ENCODE measurements at regions not wholly inside any gene's neighbourhood (a gene's known extent, or its start where the extent isn't known, plus 50 kb on each side); places are given as distances from the start of the nearest gene placed in this dataset.
A peak's percentile ranks its signal among the peaks of the same experiment; 100 is the strongest.
"Not testable (repeated sequence)": the region's sequence is repeated elsewhere in the genome, so short reads cannot be mapped to it uniquely, and the experiment has no call there.

DNA sequence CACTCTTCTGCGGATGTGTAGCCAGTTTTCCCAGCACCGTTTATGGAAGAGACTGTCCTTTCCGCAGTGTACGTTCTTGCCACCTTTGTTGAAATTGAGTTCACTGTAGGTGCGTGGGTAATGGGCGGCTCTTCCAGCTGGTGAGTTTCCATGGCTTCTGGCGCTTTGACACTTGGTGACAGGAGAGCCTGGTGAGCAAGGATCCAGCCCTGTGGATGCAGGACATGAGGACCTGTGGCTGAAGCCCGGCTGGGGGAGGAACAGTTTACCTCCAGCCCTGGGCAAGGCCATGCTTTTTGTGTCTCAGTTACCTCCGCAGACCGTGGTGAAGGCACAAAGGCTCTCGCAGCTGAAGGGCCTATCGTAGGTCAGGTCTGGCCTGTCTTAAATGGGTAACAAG is 166.5 kb downstream of the LAT start:
- no peak overlapping the region for H3K27ac Mint-ChIP-seq
- no peak for DNase-seq
- H3K4me1 Mint-ChIP-seq (ENCODE audit: low read depth): peaks cover 70% of the 10 kb centered on the region

DNA sequence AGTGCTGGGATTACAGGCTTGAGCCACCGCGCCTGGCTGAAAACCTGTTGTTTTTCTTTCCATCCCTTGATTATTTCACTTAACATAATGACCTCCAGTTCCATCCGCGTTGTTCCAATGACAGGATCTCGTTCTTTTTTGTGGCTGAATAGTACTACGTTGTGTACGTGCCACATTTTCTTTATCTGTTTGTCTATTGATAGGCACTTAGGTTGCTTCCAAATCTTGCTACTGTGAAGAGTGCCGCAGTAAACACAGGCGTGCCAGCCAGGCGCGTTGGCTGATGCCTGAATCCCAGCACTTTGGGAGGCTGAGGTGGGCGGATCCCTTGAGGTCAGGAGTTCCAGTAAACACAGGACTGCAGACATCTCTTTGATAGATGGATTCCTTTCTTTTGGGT is 165.1 kb downstream of the LAT start:
- CTCF ChIA-PET: interaction anchor here (0.7 kb wide), 1 partner anchor 335 kb away, joined by 5 read pairs; no protein-coding TSS in a partner anchor
- H3K27ac Mint-ChIP-seq; H3K9me3 Mint-ChIP-seq; H3K4me3 Mint-ChIP-seq; H3K27me3 Mint-ChIP-seq (ENCODE audit: low read depth); DNase-seq; intact Hi-C loops (cut with micrococcal nuclease); H3K36me3 Mint-ChIP-seq (ENCODE audit: low read depth): not testable (repeated sequence)
- peaks cover 63% of the 10 kb centered on the region for H3K4me1 Mint-ChIP-seq (ENCODE audit: low read depth)

More for the DNA sequence above, 166.5 kb downstream of the LAT start:
- Mint-ChIP-seq H3K36me3 (ENCODE audit: low read depth) (peaks cover 2% of the 10 kb centered on the region), H3K4me3 (no peak overlapping the region), H3K27me3 (ENCODE audit: low read depth) (no peaks in the 10 kb centered on the region), H3K9me3 (no peaks in the 10 kb centered on the region)
- intact Hi-C loops (cut with micrococcal nuclease): no loop called here
- CTCF ChIA-PET: no interaction called here

DNA sequence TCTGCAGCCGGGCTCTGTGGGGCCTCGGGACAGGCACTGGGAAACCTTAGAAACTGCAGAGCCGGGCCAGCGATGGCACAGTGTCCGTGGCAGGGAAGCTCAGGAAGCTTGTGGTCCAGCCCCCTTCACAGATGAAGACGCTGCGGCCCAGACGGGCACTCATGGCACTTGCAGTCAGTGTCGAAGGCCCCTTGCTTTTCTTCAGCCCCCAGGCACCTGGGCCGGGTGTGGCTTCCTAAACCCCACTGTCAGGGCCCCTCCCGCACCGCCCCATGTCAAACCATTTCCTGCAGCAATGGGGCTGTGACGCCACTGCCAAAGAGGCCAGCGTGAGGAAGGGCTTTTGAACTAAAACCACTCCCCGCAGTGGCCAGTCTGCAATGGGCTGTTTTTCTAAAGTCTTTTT is 164.0 kb downstream of the LAT start:
- intact Hi-C loops (cut with micrococcal nuclease): no loop called here
- peaks cover 54% of the 10 kb centered on the region for H3K4me1 Mint-ChIP-seq (ENCODE audit: low read depth)

DNA sequence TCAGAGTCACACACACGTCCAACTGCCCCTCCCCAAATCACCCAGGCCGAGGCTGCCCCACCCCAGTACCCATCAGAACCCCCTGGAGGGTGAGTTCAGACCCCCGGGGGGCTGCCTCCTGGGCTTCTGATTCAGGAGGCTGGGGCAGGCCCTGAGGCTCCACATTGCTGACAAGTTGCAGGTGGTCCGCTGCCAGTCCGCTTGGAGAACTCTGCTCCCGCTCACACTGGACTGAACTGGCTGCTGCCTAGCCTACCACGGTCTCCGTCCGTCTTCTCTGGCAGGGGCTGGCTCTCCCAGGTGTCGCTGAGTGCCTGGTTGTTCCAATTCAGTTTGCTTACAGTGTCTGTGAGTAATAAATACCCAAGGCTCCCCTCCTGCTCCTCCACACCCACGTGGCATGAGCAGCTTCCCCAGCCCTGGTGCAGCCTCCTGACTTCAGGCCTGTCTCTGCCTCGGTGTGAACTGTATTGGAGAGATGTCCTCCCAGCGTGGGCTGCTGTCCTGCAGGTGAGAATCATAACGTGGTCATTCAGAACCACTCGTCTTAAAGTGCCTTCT is 163.4 kb downstream of the LAT start:
- peaks cover 8% of the 10 kb centered on the region for H3K36me3 Mint-ChIP-seq (ENCODE audit: low read depth)
- H3K27me3 Mint-ChIP-seq (ENCODE audit: low read depth): no peaks in the 10 kb centered on the region
- peaks cover 51% of the 10 kb centered on the region for H3K4me1 Mint-ChIP-seq (ENCODE audit: low read depth)
- CTCF ChIA-PET: interaction anchor here (0.6 kb wide), 1 partner anchor 26 kb away, joined by 3 read pairs; no protein-coding TSS in a partner anchor
- H3K9me3 Mint-ChIP-seq: no peaks in the 10 kb centered on the region
- intact Hi-C loops (cut with micrococcal nuclease): no loop called here
- peak overlapping the region; percentile 86 for H3K27ac Mint-ChIP-seq
- peak; percentile 41 for DNase-seq
- no peak overlapping the region for H3K4me3 Mint-ChIP-seq

More for the DNA sequence above, 164.0 kb downstream of the LAT start:
- CTCF ChIA-PET: no interaction called here
- H3K27me3 Mint-ChIP-seq (ENCODE audit: low read depth): no peaks in the 10 kb centered on the region
- H3K4me3 Mint-ChIP-seq: no peak overlapping the region
- peak overlapping the region; percentile 86 for H3K27ac Mint-ChIP-seq
- H3K36me3 Mint-ChIP-seq (ENCODE audit: low read depth): peaks cover 8% of the 10 kb centered on the region
- DNase-seq: peak; percentile 79
- no peaks in the 10 kb centered on the region for H3K9me3 Mint-ChIP-seq

DNA sequence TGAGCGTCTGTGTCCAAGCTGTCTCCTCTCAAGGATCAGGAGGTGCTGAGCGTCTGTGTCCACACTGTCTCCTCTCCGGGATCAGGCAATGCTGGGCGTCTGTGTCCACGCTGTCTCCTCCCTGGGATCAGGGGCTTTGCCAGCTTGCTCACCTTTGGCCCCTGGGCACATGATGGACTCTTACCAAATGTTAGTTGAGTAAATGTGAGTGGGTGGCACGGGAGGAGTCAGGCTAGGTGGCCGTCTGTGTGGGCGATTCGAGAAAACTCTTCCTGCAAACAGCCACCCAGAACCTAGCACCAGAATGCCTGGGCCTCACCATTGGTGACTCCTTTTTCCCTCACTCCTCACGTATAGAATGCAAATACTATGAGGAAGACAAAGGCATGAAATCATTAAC is 162.9 kb downstream of the LAT start:
- DNase-seq; H3K4me3 Mint-ChIP-seq; H3K27me3 Mint-ChIP-seq (ENCODE audit: low read depth); H3K27ac Mint-ChIP-seq; H3K9me3 Mint-ChIP-seq; H3K36me3 Mint-ChIP-seq (ENCODE audit: low read depth); intact Hi-C loops (cut with micrococcal nuclease): not testable (repeated sequence)
- peaks cover 47% of the 10 kb centered on the region for H3K4me1 Mint-ChIP-seq (ENCODE audit: low read depth)
- CTCF ChIA-PET: interaction anchor here (0.6 kb wide), 1 partner anchor 26 kb away, joined by 3 read pairs; no protein-coding TSS in a partner anchor

DNA sequence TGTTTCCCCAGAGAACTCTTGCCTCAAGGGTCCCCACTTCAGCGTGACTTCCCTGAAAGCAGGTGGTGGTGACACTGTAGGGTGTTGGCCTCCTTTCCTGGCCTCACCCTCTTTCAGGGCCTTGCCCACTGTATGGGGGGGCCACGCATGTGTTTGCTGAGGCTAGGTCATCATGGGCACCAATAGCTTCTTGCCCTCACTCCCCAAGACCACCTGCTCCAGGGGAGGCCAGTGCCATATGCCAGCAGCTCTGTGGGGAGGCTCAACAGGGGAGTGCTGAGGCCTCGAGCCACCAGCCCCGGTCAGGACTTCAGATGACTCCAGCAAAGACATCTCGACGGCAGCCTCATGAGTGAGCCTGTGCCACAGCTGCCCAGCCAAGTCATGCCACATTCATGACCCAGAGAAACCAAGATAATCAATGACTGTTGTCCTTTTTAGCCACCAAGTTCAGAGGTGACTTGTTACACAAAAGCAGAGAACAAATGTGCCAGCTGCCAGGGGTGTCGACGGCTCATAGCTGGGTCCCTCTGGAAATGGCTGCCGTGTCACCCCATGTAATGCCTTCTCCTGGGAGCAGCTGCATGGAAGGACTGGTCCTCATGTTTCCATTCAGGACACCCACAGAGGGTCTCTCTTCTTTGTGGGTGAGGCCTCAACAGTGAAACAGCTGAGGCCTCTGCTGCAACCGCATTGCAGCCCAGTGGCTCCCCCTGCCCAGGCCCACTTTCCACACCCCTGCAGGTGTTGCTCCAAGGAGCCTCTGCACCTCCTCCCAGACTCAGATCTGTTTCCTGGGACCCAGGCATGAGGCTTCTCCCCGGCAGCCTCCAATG is 162.2 kb downstream of the LAT start:
- DNase-seq; H3K27ac Mint-ChIP-seq; H3K4me3 Mint-ChIP-seq; CTCF ChIA-PET; H3K9me3 Mint-ChIP-seq; H3K36me3 Mint-ChIP-seq (ENCODE audit: low read depth); intact Hi-C loops (cut with micrococcal nuclease); H3K27me3 Mint-ChIP-seq (ENCODE audit: low read depth): not testable (repeated sequence)
- peaks cover 42% of the 10 kb centered on the region for H3K4me1 Mint-ChIP-seq (ENCODE audit: low read depth)

DNA sequence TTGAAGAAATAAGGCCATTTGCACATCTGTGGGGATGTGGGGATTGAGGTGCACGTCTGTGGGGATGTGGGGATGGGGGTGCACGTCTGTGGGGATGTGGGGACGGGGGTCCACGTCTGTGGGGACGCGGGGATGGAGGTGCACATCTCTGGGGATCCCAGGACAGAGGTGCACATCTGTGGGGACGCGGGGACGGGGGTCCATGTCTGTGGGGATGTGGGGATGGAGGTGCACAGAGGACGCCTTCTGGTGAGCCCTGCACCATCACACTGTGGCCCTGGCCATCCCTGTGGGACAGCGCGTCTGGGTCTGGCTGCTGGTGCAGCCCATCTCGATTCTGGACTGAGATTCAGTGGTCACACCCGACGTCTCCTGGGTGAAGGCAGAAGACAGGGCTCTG is 161.4 kb downstream of the LAT start:
- Mint-ChIP-seq H3K4me1 (ENCODE audit: low read depth) (peaks cover 41% of the 10 kb centered on the region), H3K27me3 (ENCODE audit: low read depth) (no peaks in the 10 kb centered on the region), H3K27ac (no peak overlapping the region), H3K36me3 (ENCODE audit: low read depth) (peaks cover 8% of the 10 kb centered on the region), H3K9me3 (no peaks in the 10 kb centered on the region), H3K4me3 (no peak overlapping the region)
- intact Hi-C loops (cut with micrococcal nuclease): no loop called here
- CTCF ChIA-PET: no interaction called here
- no peak for DNase-seq

DNA sequence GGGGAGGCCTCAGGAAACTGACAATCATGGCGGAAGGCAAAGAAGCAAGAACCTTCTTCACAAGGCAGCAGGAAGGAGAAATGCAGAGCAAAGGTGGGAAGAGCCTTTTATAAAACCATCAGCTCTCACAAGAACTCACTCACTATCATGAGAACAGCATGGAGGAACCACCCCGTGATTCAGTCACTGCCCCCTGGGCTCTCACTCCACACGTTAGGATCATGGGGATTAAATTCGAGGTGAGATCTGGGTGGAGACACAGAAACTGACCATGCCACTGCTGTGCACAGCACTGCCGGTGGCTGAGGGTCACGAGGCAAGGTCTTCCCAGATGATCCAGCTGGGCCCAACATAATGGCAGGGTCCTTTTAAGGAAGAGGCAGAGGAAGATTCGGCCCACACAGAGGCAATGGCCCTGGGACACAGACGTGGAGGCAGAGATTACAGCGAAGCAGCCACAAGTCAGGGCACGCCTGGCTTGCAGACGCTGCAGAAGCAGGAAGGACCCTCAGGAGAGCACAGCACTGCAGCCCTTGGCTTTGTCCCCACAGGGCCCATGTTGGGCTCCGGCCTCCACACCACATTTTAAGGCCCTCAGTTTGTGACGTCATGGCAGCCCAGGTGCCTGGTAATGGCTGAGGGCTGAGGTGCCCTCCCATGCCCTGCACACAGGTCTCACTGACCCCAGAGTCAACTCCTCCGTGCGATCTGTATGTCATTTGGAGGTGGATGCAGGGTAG is 160.8 kb downstream of the LAT start:
- H3K27me3 Mint-ChIP-seq (ENCODE audit: low read depth); intact Hi-C loops (cut with micrococcal nuclease); CTCF ChIA-PET; DNase-seq; H3K27ac Mint-ChIP-seq; H3K9me3 Mint-ChIP-seq; H3K4me3 Mint-ChIP-seq; H3K36me3 Mint-ChIP-seq (ENCODE audit: low read depth): not testable (repeated sequence)
- H3K4me1 Mint-ChIP-seq (ENCODE audit: low read depth): peaks cover 41% of the 10 kb centered on the region

DNA sequence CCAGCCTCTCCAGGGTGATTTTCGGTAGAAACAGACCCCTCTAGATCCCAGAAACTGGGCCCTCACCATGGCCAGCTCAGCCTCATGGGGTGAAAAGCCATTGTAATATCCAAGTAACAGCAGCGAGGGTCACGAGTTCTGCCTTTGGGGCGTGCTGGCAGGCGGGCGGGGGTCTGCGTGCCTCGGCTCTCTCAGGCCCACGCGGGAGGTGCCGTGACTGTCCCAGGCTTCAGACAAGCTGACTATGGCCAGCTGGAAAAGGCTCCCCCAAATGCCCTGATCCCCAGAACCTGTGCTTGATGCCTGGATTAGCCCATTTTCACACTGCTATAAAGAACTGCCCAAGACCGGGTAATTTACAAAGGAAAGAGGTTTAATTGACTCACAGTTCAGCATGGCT is 160.2 kb downstream of the LAT start:
- intact Hi-C loops (cut with micrococcal nuclease); H3K4me3 Mint-ChIP-seq; H3K9me3 Mint-ChIP-seq; H3K36me3 Mint-ChIP-seq (ENCODE audit: low read depth); CTCF ChIA-PET; H3K27me3 Mint-ChIP-seq (ENCODE audit: low read depth); DNase-seq; H3K27ac Mint-ChIP-seq: not testable (repeated sequence)
- peaks cover 36% of the 10 kb centered on the region for H3K4me1 Mint-ChIP-seq (ENCODE audit: low read depth)

DNA sequence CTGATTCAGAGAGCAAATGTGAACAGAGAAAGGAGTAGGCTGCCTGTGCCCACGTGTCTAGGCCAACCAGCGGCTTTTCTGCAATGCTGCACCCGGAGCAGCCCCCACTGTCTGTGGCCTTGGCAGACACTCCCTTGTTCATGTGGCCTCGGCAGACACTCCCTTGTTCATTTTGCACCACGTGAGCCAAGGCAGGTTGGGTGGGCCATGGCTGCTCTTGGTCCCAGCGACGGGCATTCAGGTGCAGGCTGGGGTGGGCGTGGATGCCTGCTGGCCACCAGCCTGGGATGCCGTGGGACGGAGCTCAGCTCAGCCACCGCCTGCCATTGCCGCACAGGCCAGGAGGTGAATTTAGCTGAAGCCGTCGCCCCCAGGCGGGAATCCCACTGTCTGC is 159.8 kb downstream of the LAT start:
- CTCF ChIA-PET; H3K27ac Mint-ChIP-seq; DNase-seq; H3K27me3 Mint-ChIP-seq (ENCODE audit: low read depth); intact Hi-C loops (cut with micrococcal nuclease); H3K4me3 Mint-ChIP-seq; H3K36me3 Mint-ChIP-seq (ENCODE audit: low read depth); H3K9me3 Mint-ChIP-seq: not testable (repeated sequence)
- H3K4me1 Mint-ChIP-seq (ENCODE audit: low read depth): peaks cover 32% of the 10 kb centered on the region

DNA sequence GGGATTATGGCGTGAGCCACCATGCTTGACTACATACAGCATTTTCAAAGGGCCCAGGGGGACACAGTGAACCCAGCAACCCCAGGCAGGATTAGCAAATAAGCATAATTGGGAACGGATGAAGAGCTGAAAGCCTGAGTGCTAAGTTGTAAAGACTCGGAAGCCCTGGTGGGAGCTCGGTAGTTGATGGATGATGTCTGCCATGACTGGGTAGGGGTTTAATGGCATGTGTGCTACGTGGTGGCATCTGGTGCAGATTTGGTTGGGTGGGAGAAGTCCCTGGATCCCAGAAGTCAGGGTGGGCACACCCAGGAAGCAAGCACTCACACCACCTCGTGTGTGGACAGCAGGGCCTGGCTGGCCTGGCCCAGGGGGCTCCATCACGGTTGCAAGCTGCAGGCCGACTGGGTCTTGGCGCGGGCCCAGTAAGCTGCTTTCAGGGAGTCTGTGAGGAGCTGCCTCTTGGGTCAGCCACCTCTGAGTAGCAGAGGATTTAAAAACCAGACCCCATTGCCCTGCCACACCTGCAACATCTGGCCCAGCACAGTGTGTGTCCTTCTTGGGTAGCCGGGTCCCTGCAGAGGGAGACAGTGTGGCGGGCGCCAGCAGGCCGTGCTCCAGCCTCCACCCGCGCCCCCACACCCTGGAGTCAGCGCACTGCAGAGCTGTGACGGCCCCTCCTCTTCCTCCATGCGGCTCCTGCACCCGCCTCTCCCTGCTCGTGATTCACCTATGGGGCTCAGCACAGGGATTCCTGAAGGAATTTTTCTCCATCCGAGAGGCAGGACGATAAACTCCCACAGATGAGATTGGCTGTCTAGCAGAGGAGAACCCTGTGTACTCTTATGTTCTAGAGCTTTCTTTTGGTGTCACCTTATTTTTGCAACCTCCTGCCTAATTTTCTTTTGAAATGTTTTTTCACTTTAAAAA is 159.2 kb downstream of the LAT start:
- CTCF ChIA-PET; DNase-seq; H3K36me3 Mint-ChIP-seq (ENCODE audit: low read depth); intact Hi-C loops (cut with micrococcal nuclease); H3K27ac Mint-ChIP-seq; H3K4me3 Mint-ChIP-seq; H3K27me3 Mint-ChIP-seq (ENCODE audit: low read depth); H3K9me3 Mint-ChIP-seq: not testable (repeated sequence)
- H3K4me1 Mint-ChIP-seq (ENCODE audit: low read depth): peaks cover 26% of the 10 kb centered on the region

DNA sequence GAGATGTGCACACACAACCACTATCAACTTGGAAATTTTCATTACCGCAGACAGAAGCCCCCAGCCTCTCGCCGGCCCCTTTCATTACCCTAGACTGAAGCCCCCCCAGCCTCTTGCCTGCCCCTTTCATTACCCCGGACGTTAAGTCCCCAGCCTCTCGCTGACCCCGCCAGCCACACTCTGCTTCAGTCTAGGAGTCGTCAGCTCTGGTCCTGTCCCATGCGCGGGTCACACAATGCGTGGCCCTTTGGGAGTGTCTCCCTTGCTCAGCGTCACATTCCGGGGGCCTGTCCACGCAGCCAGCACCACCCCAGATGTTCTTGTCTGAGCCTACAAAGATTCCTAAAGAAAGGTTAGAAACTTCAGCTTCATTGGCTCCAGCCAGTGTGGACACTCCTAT is 157.7 kb downstream of the LAT start:
- DNase-seq; CTCF ChIA-PET; H3K4me3 Mint-ChIP-seq; intact Hi-C loops (cut with micrococcal nuclease); H3K9me3 Mint-ChIP-seq; H3K27ac Mint-ChIP-seq; H3K36me3 Mint-ChIP-seq (ENCODE audit: low read depth); H3K27me3 Mint-ChIP-seq (ENCODE audit: low read depth): not testable (repeated sequence)
- peaks cover 19% of the 10 kb centered on the region for H3K4me1 Mint-ChIP-seq (ENCODE audit: low read depth)
